ENCODE measurements at regions not wholly inside any gene's neighbourhood (a gene's known extent, or its start where the extent isn't known, plus 50 kb on each side); places are given as distances from the start of the nearest gene placed in this dataset.

GRCh38 chr9:107713470-107713869, 223.9 kb upstream of the KLF4 start:
- DNase-seq (ENCODE audit: low spot score) = no peak

GRCh38 chr9:107712390-107712789, 222.8 kb upstream of the KLF4 start:
- peak; percentile 51 for DNase-seq (ENCODE audit: low spot score)

GRCh38 chr9:107711542-107711941, 222.0 kb upstream of the KLF4 start:
- peak; percentile 67 for DNase-seq (ENCODE audit: low spot score)

- DNase-seq (ENCODE audit: low spot score) = no peak
These were observed 221.4 kb upstream of the KLF4 start for GRCh38 chr9:107710953-107711352.

- no peak for DNase-seq (ENCODE audit: low spot score)
These were observed 221.0 kb upstream of the KLF4 start for GRCh38 chr9:107710546-107710945.

GRCh38 chr9:107708791-107709190, 219.2 kb upstream of the KLF4 start:
- no peak for DNase-seq (ENCODE audit: low spot score)

- no peak for DNase-seq (ENCODE audit: low spot score)
These were observed 218.4 kb upstream of the KLF4 start for GRCh38 chr9:107707915-107708441.

GRCh38 chr9:107707428-107707837, 217.9 kb upstream of the KLF4 start:
- peak; percentile 43 for DNase-seq (ENCODE audit: low spot score)

GRCh38 chr9:107706701-107707427, 217.3 kb upstream of the KLF4 start:
- no peak for DNase-seq (ENCODE audit: low spot score)

GRCh38 chr9:107705521-107705920, 216.0 kb upstream of the KLF4 start:
- no peak for DNase-seq (ENCODE audit: low spot score)

GRCh38 chr9:107704774-107705173, 215.2 kb upstream of the KLF4 start:
- DNase-seq (ENCODE audit: low spot score) = no peak

- no peak for DNase-seq (ENCODE audit: low spot score)
These were observed 214.1 kb upstream of the KLF4 start for GRCh38 chr9:107703651-107704050.

- no peak for DNase-seq (ENCODE audit: low spot score)
These were observed 211.3 kb upstream of the KLF4 start for GRCh38 chr9:107700847-107701246.

- no peak for DNase-seq (ENCODE audit: low spot score)
These were observed 209.7 kb upstream of the KLF4 start for GRCh38 chr9:107699231-107699630.

- no peak for DNase-seq (ENCODE audit: low spot score)
These were observed 209.2 kb upstream of the KLF4 start for GRCh38 chr9:107698779-107699178.

- no peak for DNase-seq (ENCODE audit: low spot score)
These were observed 206.7 kb upstream of the KLF4 start for GRCh38 chr9:107696302-107696701.

- DNase-seq (ENCODE audit: low spot score) = no peak
These were observed 204.8 kb upstream of the KLF4 start for GRCh38 chr9:107694390-107694789.

- DNase-seq (ENCODE audit: low spot score) = peak; percentile 37
These were observed 204.2 kb upstream of the KLF4 start for GRCh38 chr9:107693625-107694326.

- no peak for DNase-seq (ENCODE audit: low spot score)
These were observed 202.1 kb upstream of the KLF4 start for GRCh38 chr9:107691664-107692063.

GRCh38 chr9:107690021-107690420, 200.5 kb upstream of the KLF4 start:
- no peak for DNase-seq (ENCODE audit: low spot score)

GRCh38 chr9:107688728-107689127, 199.2 kb upstream of the KLF4 start:
- no peak for DNase-seq (ENCODE audit: low spot score)

GRCh38 chr9:107685901-107686300, 196.3 kb upstream of the KLF4 start:
- DNase-seq (ENCODE audit: low spot score) = no peak

- no peak for DNase-seq (ENCODE audit: low spot score)
These were observed 195.8 kb upstream of the KLF4 start for GRCh38 chr9:107685376-107685775.
